Hepatocyte (in vitro differentiated cells): ENCODE measurements at regions not wholly inside any gene's neighbourhood (a gene's known extent, or its start where the extent isn't known, plus 50 kb on each side); places are given as distances from the start of the nearest gene placed in this dataset.

ENCODE experiments used
- DNase-seq: peaks from one replicate; pipeline ENCODE4 v3.0.0-alpha.2; 2016; ENCODE audit warnings: low spot score
- H2AFZ ChIP-seq: fragments of 200-600 bp; sonication (generic); 2 replicates; pipeline ENCODE4 v1.6.0; 2016; ENCODE audit warnings: antibody characterized with exemption, mild to moderate bottlenecking
- H3K27ac ChIP-seq: fragments of 200-600 bp; sonication (generic); 2 replicates; pipeline ENCODE4 v1.5.1; 2016; ENCODE audit warnings: mild to moderate bottlenecking
- H3K27me3 ChIP-seq: fragments of 200-600 bp; sonication (generic); 2 replicates; pipeline ENCODE4 v1.6.1; 2016
- H3K36me3 ChIP-seq: fragments of 200-600 bp; sonication (generic); replicated peaks from 2 replicates; pipeline ENCODE4 v1.5.1; 2016; ENCODE audit warnings: low read depth; ENCODE audit not compliant: insufficient read depth
- H3K4me1 ChIP-seq: fragments of 200-600 bp; sonication (generic); 2 replicates; pipeline ENCODE4 v1.5.1; 2016; ENCODE audit warnings: mild to moderate bottlenecking, moderate library complexity; ENCODE audit not compliant: insufficient read depth
- H3K4me2 ChIP-seq: fragments of 200-600 bp; sonication (generic); 2 replicates; pipeline ENCODE4 v1.6.0; 2016
- H3K4me3 ChIP-seq: fragments of 200-600 bp; sonication (generic); 2 replicates; pipeline ENCODE4 v1.5.1; 2016; ENCODE audit warnings: mild to moderate bottlenecking
- H3K79me2 ChIP-seq: fragments of 200-600 bp; sonication (generic); 2 replicates; pipeline ENCODE4 v1.6.0; 2017; ENCODE audit warnings: mild to moderate bottlenecking
- H3K9me2 ChIP-seq: fragments of 200-600 bp; sonication (generic); replicated peaks from 2 replicates; pipeline ENCODE4 v1.6.0; 2017; ENCODE audit warnings: mild to moderate bottlenecking; ENCODE audit not compliant: insufficient read depth
- H3K9me3 ChIP-seq: fragments of 200-600 bp; sonication (generic); 2 replicates; pipeline ENCODE4 v1.5.1; 2016; ENCODE audit warnings: low read depth, mild to moderate bottlenecking
- H4K20me1 ChIP-seq: fragments of 200-600 bp; sonication (generic); 2 replicates; pipeline ENCODE4 v1.6.0; 2016; ENCODE audit warnings: mild to moderate bottlenecking; ENCODE audit not compliant: insufficient read depth, poor library complexity, severe bottlenecking
- EZH2 ChIP-seq: fragments of 200-600 bp; sonication (generic); IDR thresholded peaks from 2 replicates; pipeline ENCODE4 v1.6.1; 2016; ENCODE audit warnings: antibody characterized with exemption, mild to moderate bottlenecking, borderline replicate concordance
- EZH2phosphoT487 ChIP-seq: fragments of 200-600 bp; sonication (generic); IDR thresholded peaks from one replicate; pipeline ENCODE4 v1.6.1; 2018; ENCODE audit warnings: antibody characterized with exemption, mild to moderate bottlenecking, low read depth, moderate library complexity; ENCODE audit not compliant: unreplicated experiment, severe bottlenecking
- WGBS: methylation state at CpG from one replicate; pipeline ENCODE4 v1.1.6; 2016; ENCODE audit warnings: low lambda C conversion rate; ENCODE audit errors: missing lambda C conversion rate; 5-methylcytosine and 5-hydroxymethylcytosine counted together
- TF ChIP-seq, protein P1 (sequence below): fragments of 200-600 bp; sonication (generic); IDR thresholded peaks from 2 replicates; pipeline ENCODE4 v1.5.1; 2016; ENCODE audit warnings: antibody characterized with exemption, mild to moderate bottlenecking; ENCODE audit not compliant: poor library complexity

DNA sequence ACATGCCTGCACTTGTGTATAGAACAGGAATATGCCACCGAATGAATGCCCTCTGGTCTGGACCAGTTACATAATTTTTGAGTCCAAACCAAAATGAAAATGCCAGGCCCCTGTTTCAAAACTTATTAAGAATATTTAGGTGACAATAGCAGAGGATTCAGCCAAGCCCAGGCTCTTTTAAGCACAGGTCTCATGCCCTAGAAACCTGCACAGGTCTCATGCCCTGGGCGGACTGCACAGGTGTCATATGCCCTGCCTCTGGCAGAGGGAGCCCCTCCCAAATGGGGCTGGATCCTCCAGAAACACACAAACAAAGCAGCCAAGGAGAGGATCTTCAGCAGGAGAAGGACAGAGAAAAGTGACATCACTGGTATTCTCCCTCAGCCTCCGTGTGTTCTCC is 605.4 kb upstream of the NRP1 start:
- no peak overlapping the region for H3K27ac ChIP-seq

DNA sequence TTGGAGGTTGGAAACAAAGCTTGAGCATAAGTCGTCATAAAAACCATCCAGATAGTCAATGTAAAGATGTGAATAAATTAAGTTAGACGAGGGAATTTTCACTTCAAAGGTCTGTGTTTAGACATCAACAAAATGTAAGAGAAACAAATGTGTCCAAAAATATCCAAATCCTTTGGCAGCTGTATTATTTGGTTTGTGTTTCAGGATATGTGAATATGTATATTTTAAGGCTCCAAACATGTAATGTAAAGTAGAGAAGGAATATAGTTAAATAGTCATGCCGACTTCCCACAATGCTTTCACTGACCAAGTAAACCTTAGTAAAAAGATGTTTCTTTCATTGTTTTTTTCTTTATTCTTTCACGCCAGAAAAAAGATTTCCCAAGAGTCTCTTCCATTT is 604.9 kb upstream of the NRP1 start:
- Histone ChIP-seq H3K27ac (no peak overlapping the region), H3K27me3 (no peaks in the 10 kb centered on the region), H3K9me2 (no peaks in the 10 kb centered on the region), H3K36me3 (no peaks in the 10 kb centered on the region), H3K4me3 (no peak overlapping the region), H2AFZ (no peak overlapping the region), H4K20me1 (no peaks in the 10 kb centered on the region), H3K4me1 (no peaks in the 10 kb centered on the region), H3K9me3 (no peaks in the 10 kb centered on the region), H3K79me2 (no peaks in the 10 kb centered on the region), H3K4me2 (no peak overlapping the region)
- TF ChIP-seq EZH2phosphoT487, result no peak
- no peak for TF ChIP-seq EZH2
- TF ChIP-seq, protein P1, sequence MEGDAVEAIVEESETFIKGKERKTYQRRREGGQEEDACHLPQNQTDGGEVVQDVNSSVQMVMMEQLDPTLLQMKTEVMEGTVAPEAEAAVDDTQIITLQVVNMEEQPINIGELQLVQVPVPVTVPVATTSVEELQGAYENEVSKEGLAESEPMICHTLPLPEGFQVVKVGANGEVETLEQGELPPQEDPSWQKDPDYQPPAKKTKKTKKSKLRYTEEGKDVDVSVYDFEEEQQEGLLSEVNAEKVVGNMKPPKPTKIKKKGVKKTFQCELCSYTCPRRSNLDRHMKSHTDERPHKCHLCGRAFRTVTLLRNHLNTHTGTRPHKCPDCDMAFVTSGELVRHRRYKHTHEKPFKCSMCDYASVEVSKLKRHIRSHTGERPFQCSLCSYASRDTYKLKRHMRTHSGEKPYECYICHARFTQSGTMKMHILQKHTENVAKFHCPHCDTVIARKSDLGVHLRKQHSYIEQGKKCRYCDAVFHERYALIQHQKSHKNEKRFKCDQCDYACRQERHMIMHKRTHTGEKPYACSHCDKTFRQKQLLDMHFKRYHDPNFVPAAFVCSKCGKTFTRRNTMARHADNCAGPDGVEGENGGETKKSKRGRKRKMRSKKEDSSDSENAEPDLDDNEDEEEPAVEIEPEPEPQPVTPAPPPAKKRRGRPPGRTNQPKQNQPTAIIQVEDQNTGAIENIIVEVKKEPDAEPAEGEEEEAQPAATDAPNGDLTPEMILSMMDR, result no peak
- DNase-seq, result no peak
- 91% methylated on average over 4 of the region's 4 CpGs for WGBS

More for the DNA sequence above, 605.4 kb upstream of the NRP1 start:
- H3K9me2 ChIP-seq, result no peaks in the 10 kb centered on the region
- no peaks in the 10 kb centered on the region for H3K36me3 ChIP-seq
- H3K27me3 ChIP-seq, result no peaks in the 10 kb centered on the region
- no peaks in the 10 kb centered on the region for H4K20me1 ChIP-seq
- no peaks in the 10 kb centered on the region for H3K4me1 ChIP-seq
- TF ChIP-seq EZH2 (no peak), EZH2phosphoT487 (no peak)
- TF ChIP-seq, protein P1, result no peak
- no peak for DNase-seq
- H2AFZ ChIP-seq, result no peak overlapping the region
- no peak overlapping the region for H3K4me3 ChIP-seq
- H3K9me3 ChIP-seq, result no peaks in the 10 kb centered on the region
- WGBS, result 76% methylated on average over 3 of the region's 3 CpGs
- H3K4me2 ChIP-seq, result no peak overlapping the region
- no peaks in the 10 kb centered on the region for H3K79me2 ChIP-seq

GRCh38 chr10:33938001-33938400 is 603.5 kb upstream of the NRP1 start:
- no peak overlapping the region for H3K4me2 ChIP-seq
- no peak overlapping the region for H3K27ac ChIP-seq
- H2AFZ ChIP-seq, result no peak overlapping the region
- H3K9me3 ChIP-seq, result no peaks in the 10 kb centered on the region
- whole genome bisulfite sequencing, result 61% methylated on average over 3 of the region's 3 CpGs
- no peaks in the 10 kb centered on the region for H3K79me2 ChIP-seq
- TF ChIP-seq EZH2phosphoT487, result no peak
- TF ChIP-seq, protein P1, result no peak
- TF ChIP-seq EZH2, result no peak
- H3K9me2 ChIP-seq, result no peaks in the 10 kb centered on the region
- no peaks in the 10 kb centered on the region for H3K36me3 ChIP-seq
- no peaks in the 10 kb centered on the region for H3K4me1 ChIP-seq
- no peaks in the 10 kb centered on the region for H3K27me3 ChIP-seq
- H4K20me1 ChIP-seq, result no peaks in the 10 kb centered on the region
- no peak for DNase-seq
- no peak overlapping the region for H3K4me3 ChIP-seq
